HUES48 (cell line): ENCODE measurements at regions not wholly inside any gene's neighbourhood (a gene's known extent, or its start where the extent isn't known, plus 50 kb on each side); places are given as distances from the start of the nearest gene placed in this dataset.

ENCODE experiments used
- H3K27ac ChIP-seq: one replicate; pipeline ENCODE4 v1.7.0; 2013; ENCODE audit warnings: low read depth, low read length, inconsistent platforms
- H3K27me3 ChIP-seq: 2 replicates; pipeline ENCODE4 v1.6.1; 2013; ENCODE audit warnings: mild to moderate bottlenecking, low read length; ENCODE audit not compliant: control insufficient read depth, insufficient read depth
- H3K36me3 ChIP-seq: 2 replicates; pipeline ENCODE4 v1.6.1; 2013; ENCODE audit warnings: low read length; ENCODE audit not compliant: control insufficient read depth, insufficient read depth
- H3K4me1 ChIP-seq: 2 replicates; pipeline ENCODE4 v1.6.1; 2013; ENCODE audit warnings: mild to moderate bottlenecking, low read length; ENCODE audit not compliant: control insufficient read depth, insufficient read depth
- H3K4me3 ChIP-seq: 2 replicates; pipeline ENCODE4 v1.5.1; 2013; ENCODE audit warnings: mild to moderate bottlenecking, low read depth, low read length
- H3K9ac ChIP-seq: 2 replicates; pipeline ENCODE4 v1.6.1; 2013; ENCODE audit warnings: mild to moderate bottlenecking, low read depth, low read length, moderate library complexity
- H3K9me3 ChIP-seq: 2 replicates; pipeline ENCODE4 v1.6.1; 2013; ENCODE audit warnings: low read length; ENCODE audit not compliant: control insufficient read depth, insufficient read depth

GRCh38 chr4:159526172-159526571 is 423.3 kb downstream of the RAPGEF2 start:
- H3K9me3 ChIP-seq: peaks cover 6% of the 10 kb centered on the region
- H3K4me3 ChIP-seq: no peak overlapping the region
- no peak overlapping the region for H3K9ac ChIP-seq
- H3K27ac ChIP-seq: no peak overlapping the region
- no peaks in the 10 kb centered on the region for H3K36me3 ChIP-seq
- H3K4me1 ChIP-seq: no peaks in the 10 kb centered on the region
- H3K27me3 ChIP-seq: no peaks in the 10 kb centered on the region

GRCh38 chr4:159534655-159535054 is 431.8 kb downstream of the RAPGEF2 start:
- Histone ChIP-seq H3K4me3 (no peak overlapping the region), H3K27me3 (no peaks in the 10 kb centered on the region)

DNA sequence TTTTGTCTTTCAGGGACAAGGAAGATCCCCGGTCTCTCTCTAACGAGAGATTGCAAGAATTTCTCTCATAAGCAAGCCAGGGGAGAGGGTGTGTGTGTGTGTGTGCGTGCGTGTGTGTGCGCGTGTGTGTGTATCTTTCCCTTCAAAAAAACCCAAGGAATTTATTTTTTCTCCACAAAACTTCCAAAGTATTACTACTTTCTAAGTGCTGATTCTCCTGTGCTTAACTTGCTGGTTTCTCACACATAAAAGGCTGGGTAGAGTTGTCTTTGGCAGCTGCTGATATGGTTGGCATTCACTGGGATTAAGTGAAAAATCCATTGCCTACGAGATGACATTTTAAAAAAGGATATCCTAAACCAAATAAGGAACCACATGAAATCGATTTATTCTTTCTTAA is 435.7 kb downstream of the RAPGEF2 start:
- no peaks in the 10 kb centered on the region for H3K36me3 ChIP-seq
- peaks cover 35% of the 10 kb centered on the region for H3K9me3 ChIP-seq
- no peaks in the 10 kb centered on the region for H3K27me3 ChIP-seq
- H3K4me3 ChIP-seq: no peak overlapping the region
- H3K9ac ChIP-seq: no peak overlapping the region
- peaks cover 38% of the 10 kb centered on the region for H3K4me1 ChIP-seq
- H3K27ac ChIP-seq: no peak overlapping the region

More at GRCh38 chr4:159534655-159535054, 431.8 kb downstream of the RAPGEF2 start:
- Histone ChIP-seq H3K4me1 (peaks cover 11% of the 10 kb centered on the region), H3K9ac (no peak overlapping the region), H3K27ac (no peak overlapping the region), H3K9me3 (peaks cover 35% of the 10 kb centered on the region), H3K36me3 (no peaks in the 10 kb centered on the region)

DNA sequence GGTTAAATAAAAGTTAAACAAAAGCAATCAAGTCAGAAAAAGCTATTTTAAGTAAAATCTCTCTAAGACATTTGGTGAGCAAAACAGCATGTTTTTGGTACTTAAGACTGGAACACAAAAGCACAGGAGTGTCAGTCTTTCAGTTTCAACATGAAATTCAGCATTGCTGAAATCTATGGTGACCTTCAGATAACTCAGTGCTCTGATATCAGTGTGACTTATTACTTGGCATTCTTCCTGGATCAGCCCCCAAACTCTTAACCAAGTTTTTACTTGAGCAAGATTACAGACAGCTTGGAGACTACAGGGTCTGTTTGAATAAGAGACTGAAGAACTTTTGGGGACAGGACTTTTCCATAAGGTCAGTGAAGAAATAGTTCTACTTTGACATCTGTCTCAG is 437.2 kb downstream of the RAPGEF2 start:
- no peak overlapping the region for H3K4me3 ChIP-seq
- H3K27ac ChIP-seq: peak overlapping the region; percentile 65
- H3K9me3 ChIP-seq: peaks cover 25% of the 10 kb centered on the region
- H3K4me1 ChIP-seq: peaks cover 38% of the 10 kb centered on the region
- H3K36me3 ChIP-seq: no peaks in the 10 kb centered on the region
- no peaks in the 10 kb centered on the region for H3K27me3 ChIP-seq
- no peak overlapping the region for H3K9ac ChIP-seq

DNA sequence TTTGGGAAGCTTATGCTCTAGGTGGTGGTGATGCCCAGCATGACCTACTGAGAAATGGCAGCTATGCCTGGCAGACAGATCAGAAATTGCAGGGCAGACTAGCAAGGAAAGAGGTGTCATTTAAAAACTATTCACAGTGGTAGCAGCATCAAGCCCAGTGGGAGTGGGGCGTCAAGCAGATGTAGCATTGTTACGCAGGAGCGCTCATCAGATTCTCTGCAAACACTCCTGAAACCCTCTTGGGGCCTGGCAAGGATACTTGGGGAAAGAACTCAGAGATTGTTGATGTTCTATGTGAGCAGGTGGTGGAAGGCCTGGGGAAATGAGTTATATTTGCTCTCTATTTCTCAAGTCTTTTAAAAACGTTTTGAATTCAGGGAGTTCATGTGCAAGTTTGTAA is 437.6 kb downstream of the RAPGEF2 start:
- Histone ChIP-seq H3K36me3 (no peaks in the 10 kb centered on the region), H3K9me3 (peaks cover 21% of the 10 kb centered on the region), H3K27ac (peak overlapping the region; percentile 65), H3K4me1 (peaks cover 38% of the 10 kb centered on the region), H3K9ac (no peak overlapping the region), H3K27me3 (no peaks in the 10 kb centered on the region), H3K4me3 (no peak overlapping the region)

- Histone ChIP-seq H3K9me3 (peaks cover 16% of the 10 kb centered on the region), H3K27me3 (no peaks in the 10 kb centered on the region), H3K4me1 (peaks cover 38% of the 10 kb centered on the region), H3K27ac (peak overlapping the region; percentile 13), H3K4me3 (no peak overlapping the region), H3K9ac (no peak overlapping the region), H3K36me3 (no peaks in the 10 kb centered on the region)
These were observed 438.3 kb downstream of the RAPGEF2 start for GRCh38 chr4:159541143-159541542.

GRCh38 chr4:159542296-159542695 is 439.4 kb downstream of the RAPGEF2 start:
- H3K9ac ChIP-seq: no peak overlapping the region
- peaks cover 8% of the 10 kb centered on the region for H3K9me3 ChIP-seq
- no peaks in the 10 kb centered on the region for H3K27me3 ChIP-seq
- no peak overlapping the region for H3K4me3 ChIP-seq
- H3K36me3 ChIP-seq: no peaks in the 10 kb centered on the region
- H3K4me1 ChIP-seq: peaks cover 38% of the 10 kb centered on the region
- no peak overlapping the region for H3K27ac ChIP-seq

- no peak overlapping the region for H3K4me3 ChIP-seq
- no peaks in the 10 kb centered on the region for H3K9me3 ChIP-seq
- H3K27me3 ChIP-seq: no peaks in the 10 kb centered on the region
- no peaks in the 10 kb centered on the region for H3K36me3 ChIP-seq
- no peak overlapping the region for H3K27ac ChIP-seq
- H3K9ac ChIP-seq: no peak overlapping the region
- peaks cover 34% of the 10 kb centered on the region for H3K4me1 ChIP-seq
These were observed 441.0 kb downstream of the RAPGEF2 start for GRCh38 chr4:159543831-159544230.

DNA sequence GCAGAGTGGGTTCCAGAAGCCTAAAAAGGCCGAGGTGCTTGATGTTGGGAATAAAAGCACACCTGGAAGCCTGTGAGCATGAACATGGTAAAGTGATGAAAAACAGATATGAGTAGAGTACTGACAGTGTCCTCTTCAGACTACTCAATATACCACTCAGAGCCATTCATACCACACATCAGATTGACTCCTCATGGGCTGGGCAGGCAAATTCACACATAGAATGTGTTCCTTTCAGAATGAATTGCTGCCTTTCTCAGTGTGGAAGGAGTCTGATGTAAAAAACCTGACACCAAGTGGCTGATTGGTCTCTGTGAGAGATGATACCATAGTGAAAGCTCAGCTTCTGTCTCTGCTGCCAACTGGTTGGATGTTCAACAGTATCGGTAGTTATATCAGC is 442.7 kb downstream of the RAPGEF2 start:
- Histone ChIP-seq H3K4me3 (no peak overlapping the region), H3K9ac (no peak overlapping the region), H3K36me3 (no peaks in the 10 kb centered on the region), H3K4me1 (peaks cover 19% of the 10 kb centered on the region), H3K9me3 (no peaks in the 10 kb centered on the region; the same call in 1 of the 2 replicates), H3K27ac (no peak overlapping the region), H3K27me3 (no peaks in the 10 kb centered on the region)

DNA sequence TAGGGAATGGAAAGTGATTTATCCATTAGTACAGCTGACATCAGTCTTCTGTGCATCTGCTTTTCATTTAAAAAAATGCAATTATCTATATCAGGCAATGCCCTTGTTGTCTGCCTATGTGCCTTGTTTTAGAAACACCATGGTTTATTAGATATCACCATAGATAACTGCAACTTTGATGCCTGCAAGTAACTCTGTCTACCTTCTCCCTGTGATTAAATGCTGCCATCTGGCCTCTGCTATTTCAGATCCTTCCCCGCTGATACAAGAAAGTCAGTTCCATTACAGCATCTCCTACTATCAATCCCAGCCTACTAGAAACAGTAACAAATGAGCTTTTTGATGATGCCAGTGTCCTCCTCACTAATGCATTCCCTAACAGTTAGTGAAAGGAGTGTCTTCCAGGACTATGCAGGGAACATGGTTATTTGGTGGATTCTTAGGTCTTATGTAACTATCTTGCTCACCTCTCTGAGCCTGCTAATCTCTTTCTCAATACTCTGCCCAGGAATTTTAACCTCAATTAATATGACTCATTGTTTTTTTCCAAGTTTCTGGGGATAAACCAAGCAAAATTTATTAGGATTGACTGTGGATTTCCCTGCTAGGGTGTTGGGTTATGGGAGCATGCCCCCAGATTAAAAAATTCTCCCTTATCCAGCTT is 444.9 kb downstream of the RAPGEF2 start:
- Histone ChIP-seq H3K36me3 (no peaks in the 10 kb centered on the region), H3K9me3 (no peaks in the 10 kb centered on the region; the same call in 1 of the 2 replicates), H3K9ac (no peak overlapping the region), H3K27ac (no peak overlapping the region), H3K4me3 (no peak overlapping the region), H3K4me1 (no peaks in the 10 kb centered on the region), H3K27me3 (no peaks in the 10 kb centered on the region)

- Histone ChIP-seq H3K27me3 (no peaks in the 10 kb centered on the region), H3K36me3 (no peaks in the 10 kb centered on the region), H3K27ac (no peak overlapping the region), H3K9me3 (no peaks in the 10 kb centered on the region; the same call in 1 of the 2 replicates), H3K9ac (no peak overlapping the region), H3K4me3 (no peak overlapping the region), H3K4me1 (no peaks in the 10 kb centered on the region)
These were observed 446.2 kb downstream of the RAPGEF2 start for GRCh38 chr4:159549098-159549518.
